NCI-H1694 treated with DMSO at 0.1 percent for 48 hours (cell line): ENCODE measurements at regions not wholly inside any gene's neighbourhood (a gene's known extent, or its start where the extent isn't known, plus 50 kb on each side); places are given as distances from the start of the nearest gene placed in this dataset.
"Not testable (repeated sequence)": the region's sequence is repeated elsewhere in the genome, so short reads cannot be mapped to it uniquely, and the experiment has no call there.

ENCODE experiments used
- DNase-seq: peaks from one replicate; lab custom pipeline; 2025; lab: John Stamatoyannopoulos, UW

DNA sequence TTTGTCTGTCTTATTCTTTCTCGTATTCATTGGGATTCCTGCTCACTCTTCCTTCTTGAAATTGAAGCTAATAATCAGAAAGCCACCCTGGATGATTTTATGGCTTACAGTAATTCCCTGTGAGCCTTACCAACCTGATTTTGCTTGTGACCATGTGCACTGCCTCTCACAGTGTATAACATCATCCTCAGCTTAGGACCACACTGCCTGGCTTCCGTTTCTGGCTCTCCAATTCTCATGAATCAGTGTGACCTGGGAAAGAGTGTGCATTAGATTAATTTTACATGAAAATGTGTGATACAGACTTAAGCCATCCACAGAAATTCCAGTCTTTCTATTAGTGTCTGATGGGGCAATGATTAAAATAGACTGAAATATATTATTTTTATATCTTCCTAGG lies 126.8 kb upstream of the DMRT1 start:
- no peak for DNase-seq

DNA sequence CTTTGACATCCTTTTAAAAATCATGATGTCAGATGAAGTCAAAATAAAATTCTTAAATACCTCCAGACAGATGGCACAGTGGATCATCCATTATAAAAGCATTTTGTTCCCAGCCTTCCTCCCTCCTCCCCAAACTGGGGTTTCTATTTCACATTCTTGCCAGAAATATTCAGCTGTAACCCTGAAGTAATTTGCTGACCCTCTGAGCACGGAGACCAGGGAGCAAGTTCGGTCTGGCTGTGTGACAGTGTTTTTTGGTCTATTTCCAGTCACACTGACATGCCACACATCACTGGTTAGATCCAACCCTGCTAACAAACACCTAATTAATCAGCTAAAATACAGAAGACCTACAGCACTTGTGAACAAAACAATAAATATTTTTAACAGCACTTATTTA lies 126.2 kb upstream of the DMRT1 start:
- DNase-seq, result no peak

DNA sequence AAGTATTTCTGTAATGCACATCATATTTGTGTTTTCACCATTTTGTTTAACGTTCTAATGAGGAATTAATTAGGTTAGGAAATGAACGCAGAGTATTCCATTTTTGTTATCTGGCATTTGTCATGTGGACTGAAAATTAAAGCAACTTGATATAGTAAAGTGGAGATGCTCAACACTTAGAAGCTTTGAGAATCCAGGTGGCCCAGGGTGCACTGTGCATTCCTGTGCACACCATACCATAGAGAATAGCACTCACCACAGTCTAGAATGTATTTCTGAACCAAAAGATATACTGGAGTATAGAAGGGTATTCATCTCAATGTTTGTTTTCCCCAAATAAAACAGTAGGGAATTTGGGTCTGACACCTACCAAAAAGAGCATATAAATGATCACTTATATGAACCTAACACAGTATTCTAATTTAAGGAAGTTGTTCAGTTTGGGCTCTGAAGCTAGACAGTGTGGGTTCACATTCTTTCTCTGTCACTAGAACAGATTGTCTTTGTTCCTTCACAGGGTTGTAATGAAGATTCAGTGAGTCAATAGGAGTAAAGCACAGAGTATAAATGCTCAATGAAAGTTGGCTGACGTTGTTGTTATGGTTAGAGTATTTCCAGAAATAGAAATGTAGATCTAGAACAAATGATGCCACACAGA lies 125.6 kb upstream of the DMRT1 start:
- no peak for DNase-seq

DNA sequence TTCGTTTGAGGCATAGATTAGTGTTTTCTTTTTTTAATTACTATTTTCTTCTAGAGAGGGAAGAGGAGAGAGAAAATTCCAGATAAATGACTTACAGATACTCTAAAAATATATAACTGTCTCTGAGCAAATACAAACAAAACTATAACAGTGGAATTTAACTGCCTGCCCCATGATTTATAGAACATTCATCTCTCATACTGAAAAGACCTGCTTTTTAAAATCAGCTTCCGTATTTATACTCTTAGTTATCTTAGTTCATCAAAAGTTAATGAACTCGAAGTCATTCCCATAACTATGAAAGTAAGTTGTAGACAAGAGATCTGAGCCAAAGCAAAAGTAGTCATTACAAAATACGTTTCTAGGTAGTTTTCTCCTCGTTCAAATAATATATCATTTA lies 123.8 kb upstream of the DMRT1 start:
- DNase-seq, result no peak

DNA sequence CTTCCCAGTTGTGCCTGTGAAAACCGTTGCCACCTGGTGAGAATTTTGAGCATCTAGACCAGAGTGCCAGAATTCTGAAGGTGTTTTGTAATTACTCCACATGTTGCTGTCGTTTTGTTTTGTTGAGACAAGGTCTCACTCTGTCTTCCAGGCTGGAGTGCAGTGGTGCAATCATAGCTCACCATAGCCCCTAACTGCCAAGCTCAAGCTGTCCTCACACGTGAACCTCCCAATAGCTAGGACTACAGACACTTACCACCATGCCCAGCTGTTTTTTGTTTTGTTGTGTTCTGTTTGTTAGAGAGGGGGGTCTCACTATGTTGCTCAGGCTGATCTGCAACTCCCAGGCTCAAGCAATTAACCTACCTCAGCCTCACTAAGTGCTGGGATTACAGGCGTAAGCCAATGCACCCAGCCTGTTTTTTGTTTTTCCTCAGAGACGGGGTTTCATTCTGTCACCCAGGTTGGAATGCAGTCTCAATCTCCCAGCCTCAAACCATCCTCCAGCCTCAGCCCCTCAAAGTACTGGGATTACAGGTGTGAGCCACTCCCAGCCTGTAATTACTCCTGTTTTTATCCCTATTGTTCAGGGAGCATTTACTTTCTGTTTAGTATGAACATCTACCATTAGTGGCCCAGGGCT lies 121.1 kb upstream of the DMRT1 start:
- no peak for DNase-seq

DNA sequence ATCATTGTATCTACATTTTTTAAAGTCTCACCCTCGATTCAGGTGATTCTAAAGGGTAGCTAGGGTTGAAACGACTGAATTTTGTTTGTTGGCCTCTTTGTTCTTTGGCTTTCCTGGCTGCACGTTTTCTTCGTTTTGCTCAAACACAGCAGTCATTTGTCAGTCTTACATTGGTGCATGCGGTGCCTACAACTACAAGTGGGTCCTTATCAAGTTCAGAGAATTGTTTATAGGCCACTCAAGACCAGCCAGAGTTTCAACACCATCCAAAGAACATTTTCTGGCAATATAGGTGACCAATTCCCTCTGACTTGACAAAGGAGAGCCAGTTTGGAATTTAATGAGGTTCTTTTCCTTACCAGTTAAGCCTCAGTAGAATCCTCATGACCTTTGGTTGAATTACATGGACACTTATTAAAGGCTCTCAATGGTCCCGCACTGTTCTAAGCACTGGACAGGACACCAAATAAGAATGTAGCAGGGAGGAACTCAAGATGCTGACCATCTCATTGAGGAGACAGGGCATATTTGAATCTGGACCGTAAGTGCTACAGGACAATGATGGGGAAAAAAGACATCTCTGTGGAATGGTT lies 119.0 kb upstream of the DMRT1 start:
- no peak for DNase-seq

DNA sequence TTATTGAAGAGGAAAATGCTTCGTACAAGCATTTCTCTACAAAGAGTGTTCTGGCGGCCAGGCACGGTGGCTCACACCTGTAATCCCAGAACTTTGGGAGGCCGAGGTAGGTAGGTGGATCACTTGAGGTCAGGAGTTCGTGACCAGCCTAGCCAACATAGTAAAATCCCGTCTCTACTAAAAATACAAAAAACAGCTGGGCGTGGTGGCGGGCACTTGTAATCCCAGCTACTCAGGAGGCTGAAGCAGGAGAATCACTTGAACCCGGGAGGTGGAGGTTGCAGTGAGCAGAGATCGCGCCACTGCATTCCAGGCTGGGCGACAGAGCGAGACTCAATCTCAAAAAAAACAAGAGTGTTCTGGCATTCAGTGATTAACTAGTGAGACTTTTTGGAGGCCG lies 117.0 kb upstream of the DMRT1 start:
- not testable (repeated sequence) for DNase-seq

DNA sequence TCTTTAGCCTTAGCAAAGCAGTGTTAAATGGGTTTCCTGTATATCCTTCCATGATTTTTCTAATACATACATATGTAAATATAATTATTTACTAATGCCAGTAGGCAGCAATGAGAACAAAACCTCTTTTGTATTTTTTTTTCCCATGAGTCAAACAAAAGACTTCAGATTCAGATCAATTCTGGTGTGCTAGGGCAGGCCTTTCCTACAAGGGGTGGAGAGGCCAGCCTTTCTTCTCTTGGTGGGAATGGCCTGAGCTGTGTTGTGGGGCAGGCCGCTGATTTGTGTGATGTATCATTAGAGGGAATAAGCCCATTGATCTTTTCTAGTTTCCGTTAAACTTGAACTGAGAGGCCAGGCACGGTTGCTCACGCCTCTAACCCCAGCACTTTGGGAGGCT lies 115.5 kb upstream of the DMRT1 start:
- DNase-seq, result no peak

DNA sequence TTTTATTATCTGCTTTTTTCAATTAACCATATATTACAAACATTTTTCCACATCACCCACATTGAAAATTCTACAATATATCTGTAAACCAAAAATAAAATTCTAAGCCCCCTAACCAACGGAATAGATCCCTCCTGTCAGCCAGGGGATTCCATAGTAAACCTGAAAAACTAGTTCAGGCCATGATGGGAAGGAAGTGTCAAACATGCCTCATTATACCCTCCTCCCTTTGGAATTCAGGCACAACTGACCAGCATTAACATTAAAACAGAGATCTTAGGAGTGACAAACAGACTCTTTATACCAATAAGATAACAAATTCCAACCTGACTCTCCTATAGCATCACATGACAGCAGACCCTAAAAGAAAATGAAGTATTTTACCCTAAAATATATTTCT lies 113.7 kb upstream of the DMRT1 start:
- DNase-seq, result no peak

DNA sequence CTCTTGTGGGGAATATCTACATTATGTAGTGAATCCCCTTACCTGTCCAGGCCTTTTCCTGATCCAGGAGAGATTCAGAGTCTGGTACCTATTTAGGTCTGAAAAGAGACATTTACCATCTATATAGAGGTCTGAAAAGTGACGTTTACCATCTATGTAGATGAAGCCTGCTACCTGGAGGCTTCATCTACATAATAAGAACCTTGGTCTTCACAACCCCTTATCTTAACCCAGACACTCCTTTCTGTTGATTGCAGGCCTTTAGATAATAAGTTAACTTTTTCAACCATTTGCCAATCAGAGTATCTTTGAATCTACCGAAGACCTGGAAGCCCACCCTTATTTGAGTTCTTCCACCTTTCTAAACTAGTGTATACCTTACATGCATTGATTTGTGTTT lies 113.0 kb upstream of the DMRT1 start:
- DNase-seq, result no peak

DNA sequence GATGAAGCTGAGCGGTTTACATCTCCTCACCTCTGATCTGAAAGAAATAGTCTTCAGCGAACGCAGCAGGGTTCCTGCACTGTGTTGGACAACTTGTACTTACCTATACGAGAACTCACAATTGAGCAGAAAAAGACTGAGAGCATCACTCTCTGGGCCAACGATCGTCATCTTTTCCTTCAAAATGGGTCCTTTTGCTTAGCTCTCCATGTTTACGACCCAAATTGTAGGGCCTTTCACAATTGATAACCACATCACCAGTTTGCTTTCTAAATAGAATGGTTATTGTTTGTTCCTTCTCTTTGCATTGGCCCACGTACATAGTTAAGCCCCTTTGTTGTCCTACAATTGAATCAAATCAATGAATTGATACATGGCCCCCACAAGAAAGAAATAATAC lies 110.0 kb upstream of the DMRT1 start:
- no peak for DNase-seq

DNA sequence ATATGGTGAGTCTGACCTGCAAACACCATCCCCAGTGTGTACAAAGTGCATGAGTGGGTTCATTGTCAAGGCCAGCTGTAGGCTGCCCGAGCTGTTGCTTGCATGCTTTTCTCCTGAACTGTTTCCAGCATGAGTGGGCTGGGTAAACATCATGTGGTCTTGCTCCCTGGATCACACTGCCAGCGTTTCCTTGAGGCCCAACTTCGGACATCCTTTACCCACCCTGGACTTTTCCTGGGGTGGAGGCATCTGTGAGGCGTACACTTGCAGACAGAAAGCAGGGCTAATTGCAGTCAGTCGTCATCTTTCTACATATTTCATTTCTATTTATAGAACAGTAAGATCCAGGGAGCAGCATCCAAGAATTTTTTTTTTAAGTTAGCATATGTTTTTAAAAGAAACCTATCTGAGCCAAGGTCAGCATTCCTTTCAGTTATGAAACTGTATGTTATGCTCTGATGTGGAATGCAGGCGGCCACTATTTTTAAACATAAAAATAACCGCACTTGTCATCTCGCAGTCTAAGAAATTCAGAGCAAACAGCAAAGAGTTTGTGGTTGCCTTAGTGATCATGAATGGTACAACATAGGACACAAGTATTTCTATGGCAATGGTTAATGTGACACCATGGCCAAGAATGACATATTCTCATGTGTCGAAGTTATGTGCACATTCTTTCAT lies 106.5 kb upstream of the DMRT1 start:
- no peak for DNase-seq

DNA sequence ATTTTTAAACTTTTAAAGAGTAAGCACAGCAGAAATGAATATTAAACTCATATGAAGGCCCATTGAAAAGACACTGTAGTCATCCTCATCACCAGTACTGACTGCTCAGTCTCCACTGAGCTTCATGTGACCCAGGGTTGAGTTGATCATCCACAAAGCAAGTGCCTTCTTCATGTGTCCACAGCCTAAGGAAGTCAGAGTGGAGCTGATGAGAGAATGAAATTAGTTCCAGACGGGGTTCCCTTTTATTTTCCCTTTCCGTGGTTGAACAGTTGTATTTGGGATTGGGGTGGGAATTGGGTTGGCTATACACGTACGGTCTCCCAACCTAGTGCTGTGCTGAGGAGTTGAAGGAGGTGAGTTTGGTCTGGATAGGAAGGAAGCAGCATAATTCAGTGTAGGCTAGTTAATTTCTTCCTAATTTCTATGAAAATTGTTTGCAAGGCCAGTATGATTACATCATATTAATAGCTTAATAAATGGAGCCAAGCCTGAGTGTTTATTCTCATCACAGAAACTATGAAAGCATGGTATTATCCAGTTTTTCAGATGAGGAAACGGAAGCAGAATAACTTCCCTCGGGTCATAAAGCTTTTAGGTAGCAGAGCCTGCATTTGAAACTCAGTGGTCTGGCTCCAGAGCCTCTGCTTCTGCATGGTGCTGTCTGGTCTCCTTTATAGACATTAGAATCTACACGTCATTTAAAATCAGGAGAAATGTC lies 103.9 kb upstream of the DMRT1 start:
- DNase-seq, result no peak

DNA sequence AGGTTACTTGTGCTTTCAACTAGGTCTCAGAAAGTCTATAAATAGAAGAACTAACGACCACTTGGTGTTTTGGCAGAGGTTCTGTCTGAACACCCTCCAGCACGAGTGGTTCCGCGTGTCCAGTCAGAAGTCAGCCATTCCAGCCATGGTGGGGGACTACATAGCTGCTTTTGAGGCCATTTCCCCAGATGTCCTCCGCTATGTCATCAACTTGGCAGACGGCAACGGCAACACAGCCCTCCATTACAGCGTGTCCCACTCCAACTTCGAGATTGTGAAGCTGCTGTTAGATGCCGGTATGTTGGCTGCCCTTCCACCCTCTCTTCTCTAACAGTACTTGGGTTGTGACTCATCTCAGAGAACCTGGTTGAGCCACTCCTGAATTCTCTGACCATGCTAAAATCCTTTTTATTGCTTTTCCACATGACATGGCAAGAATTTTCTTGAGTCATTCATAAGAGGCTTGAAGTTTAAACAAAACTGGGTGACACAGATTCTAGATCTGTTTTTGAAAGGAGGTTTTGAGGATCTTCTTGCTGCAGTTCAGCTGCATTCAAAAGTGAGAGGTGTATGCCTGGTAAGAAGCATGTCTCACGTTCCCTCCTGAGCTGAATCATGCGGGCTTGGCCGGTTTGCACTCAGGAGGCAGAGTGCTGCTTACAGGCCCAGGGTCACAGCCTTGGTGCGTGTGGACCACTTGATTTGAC lies 103.1 kb upstream of the DMRT1 start:
- DNase-seq, result no peak

DNA sequence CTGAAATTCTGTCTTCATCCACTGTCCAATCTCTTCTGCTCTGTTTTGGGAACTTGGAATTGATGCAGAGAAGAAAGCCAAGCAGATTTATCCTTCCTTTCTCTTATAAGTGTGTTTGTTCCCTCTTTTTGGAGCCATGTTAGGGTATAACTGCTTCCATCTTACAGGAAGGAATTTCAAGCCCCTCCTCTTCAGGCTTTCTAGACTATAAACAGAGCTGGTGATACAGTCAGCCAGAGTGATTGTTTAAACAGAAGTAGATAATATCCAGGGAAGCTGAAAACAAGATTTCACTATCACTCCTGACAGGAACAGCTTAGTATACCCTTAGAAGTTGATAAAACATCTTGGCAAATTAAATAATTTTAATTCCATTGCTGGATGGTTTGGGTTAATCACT lies 102.1 kb upstream of the DMRT1 start:
- no peak for DNase-seq

DNA sequence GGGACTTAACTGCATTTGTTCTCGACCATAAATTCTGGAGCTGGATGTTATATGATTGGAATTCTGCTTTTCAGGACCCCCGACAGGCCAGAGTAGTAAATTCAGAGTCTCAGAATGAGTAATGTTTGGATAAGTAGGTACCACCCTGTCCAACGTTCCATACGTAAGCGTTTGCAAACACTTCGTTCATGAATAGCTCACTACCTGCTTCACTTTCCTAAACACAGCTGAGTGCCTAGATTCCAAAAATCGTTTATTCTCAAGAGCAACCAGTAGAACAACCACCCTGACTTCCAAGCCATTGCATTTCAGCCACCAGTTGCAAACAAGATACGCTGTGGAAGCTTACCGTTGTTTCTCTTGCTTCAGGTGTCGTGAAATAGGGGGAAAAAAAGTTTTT lies 101.3 kb upstream of the DMRT1 start:
- DNase-seq, result no peak

DNA sequence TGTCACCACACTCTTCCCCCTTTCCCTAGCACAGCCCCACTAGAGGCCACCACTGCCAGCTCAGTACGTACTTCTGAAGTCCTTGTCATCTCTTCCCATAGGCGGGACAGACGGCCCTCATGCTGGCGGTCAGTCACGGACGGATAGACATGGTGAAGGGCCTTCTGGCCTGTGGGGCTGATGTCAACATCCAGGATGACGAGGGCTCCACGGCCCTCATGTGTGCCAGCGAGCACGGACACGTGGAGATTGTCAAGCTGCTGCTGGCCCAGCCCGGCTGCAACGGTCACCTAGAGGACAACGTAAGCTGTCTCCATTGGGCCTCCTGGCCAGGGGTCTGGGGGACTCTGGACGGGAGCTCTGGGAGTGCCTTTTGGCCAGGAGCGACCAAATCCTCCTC lies 99.4 kb upstream of the DMRT1 start:
- no peak for DNase-seq

DNA sequence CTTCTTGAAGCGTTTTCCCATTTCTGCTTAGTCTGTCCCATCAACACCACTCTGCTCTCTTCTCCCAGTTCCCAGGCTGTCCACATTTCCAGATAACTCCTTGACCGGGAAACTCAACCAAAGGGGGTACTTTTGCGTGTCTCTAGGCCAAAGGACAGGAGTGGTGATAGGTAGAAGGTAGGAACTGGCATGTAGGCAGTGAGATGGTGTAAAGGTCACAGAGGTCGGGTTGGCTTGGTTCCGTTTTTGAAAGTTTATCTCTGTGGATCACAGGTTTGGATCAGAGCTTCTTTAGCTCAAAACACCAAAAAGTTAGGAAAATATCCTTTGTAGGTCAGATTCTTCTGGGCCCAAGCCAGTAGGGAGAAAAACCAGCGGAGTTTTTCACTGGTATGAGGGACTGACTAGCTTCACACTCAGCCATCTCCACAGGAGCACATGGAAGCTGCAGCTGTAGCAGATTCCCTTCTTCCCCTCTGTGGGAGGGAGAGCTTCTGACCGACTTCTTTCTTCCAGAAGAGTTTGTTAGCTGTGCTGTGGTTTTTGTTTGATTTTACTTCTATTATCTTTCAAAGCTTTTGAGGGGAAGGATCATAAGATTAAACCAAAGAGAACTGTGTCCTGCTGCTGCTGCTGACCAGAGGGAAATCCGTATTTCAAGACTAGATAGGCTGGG lies 98.4 kb upstream of the DMRT1 start:
- DNase-seq, result no peak

DNA sequence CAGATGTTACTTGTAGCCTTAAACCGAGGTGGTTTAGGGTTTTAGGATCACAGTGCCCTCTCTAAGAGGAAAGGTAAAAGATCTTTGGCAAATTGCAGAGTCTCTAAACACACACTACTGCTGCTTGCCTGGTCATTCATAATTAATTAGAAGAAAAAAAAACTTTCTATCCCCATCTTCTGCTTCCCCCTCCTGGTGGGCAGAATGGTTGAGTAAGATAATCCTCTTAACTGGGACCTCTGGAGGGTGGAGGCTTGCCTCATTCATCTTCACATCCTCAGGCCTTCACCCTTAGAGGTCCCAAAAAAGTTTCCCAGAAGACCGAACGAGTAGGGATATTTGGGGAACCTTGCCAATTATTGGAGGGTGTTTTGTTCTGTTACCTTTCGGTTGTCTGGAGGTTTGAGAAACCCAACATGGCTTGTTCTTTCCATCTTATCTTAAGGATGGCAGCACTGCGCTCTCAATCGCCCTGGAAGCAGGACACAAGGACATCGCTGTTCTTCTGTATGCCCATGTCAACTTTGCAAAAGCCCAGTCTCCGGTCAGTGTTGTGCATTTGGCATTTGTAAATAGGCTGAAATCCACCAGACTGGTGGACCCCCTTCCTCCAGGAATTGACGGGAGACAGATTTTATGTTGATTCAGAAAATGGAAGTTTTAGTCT lies 97.3 kb upstream of the DMRT1 start:
- no peak for DNase-seq

DNA sequence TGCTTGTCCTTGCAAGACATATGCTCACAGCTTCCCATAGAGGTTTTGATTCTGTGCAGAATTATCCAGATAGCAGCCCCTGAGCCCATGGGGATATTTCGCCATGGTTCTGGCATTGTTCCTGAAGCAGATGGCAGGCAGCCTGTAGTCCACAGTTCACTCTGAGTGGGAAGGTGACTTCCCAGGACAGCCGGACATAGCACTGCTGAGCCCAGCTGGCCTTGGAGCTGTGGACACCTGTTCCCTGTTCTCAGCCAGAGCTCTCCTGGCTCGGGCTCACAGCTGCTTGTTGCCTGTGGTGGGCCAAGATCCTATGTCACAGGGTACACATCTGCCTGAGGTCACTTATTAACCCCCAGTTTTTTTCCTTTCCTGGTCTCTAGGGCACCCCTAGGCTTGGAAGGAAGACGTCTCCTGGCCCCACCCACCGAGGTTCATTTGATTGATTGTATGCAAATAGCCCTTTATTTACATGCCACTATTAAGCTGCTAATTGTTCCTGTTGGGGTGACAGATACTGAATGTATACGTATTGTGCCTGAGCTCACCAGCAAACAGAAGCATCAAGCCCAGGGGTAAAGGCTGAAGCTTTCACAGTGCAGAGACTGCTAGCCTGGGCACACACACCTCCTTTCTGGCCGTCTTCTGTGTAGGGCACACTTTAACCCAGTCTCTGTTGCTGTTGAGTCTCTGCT lies 96.6 kb upstream of the DMRT1 start:
- no peak for DNase-seq
